Activated CD4-positive, alpha-beta T cell treated with anti-CD3 and anti-CD28 coated beads for 36 hours (primary cell): ENCODE measurements at regions not wholly inside any gene's neighbourhood (a gene's known extent, or its start where the extent isn't known, plus 50 kb on each side); places are given as distances from the start of the nearest gene placed in this dataset.

Experiments
- ATAC-seq: fragments of 200-7000 bp; cut with Tn5 transposase; one replicate; pipeline ENCODE4 v1.10.0; 2021; ENCODE audit warnings: mild to moderate bottlenecking, moderate library complexity
- CTCF ChIA-PET: fragments of 350-600 bp; sonication (Branson Sonifier 250); formaldehyde crosslinking; loops from one replicate; lab custom pipeline; 2021; ENCODE audit warnings: antibody characterized with exemption; lab: Charles Lee
- POLR2A ChIA-PET: fragments of 350-600 bp; sonication (Branson Sonifier 250); formaldehyde crosslinking; loops from one replicate; lab custom pipeline; 2021; ENCODE audit warnings: antibody characterized with exemption, inconsistent platforms; lab: Charles Lee
- DNase-seq: peaks from one replicate; pipeline ENCODE4 v3.0.0-alpha.2; 2020
- H3K27ac Mint-ChIP-seq: one replicate; pipeline ENCODE4 v1.8.0; 2021; ENCODE audit warnings: mixed read lengths
- H3K27me3 Mint-ChIP-seq: one replicate; pipeline ENCODE4 v1.8.0; 2021; ENCODE audit warnings: mixed read lengths
- H3K36me3 Mint-ChIP-seq: one replicate; pipeline ENCODE4 v1.8.0; 2021; ENCODE audit warnings: low read depth, mixed read lengths
- H3K4me1 Mint-ChIP-seq: one replicate; pipeline ENCODE4 v1.8.0; 2021; ENCODE audit warnings: mixed read lengths
- H3K4me3 Mint-ChIP-seq: one replicate; pipeline ENCODE4 v1.8.0; 2021; ENCODE audit warnings: mild to moderate bottlenecking, moderate library complexity, mixed read lengths
- H3K9me3 Mint-ChIP-seq: one replicate; pipeline ENCODE4 v1.8.0; 2021; ENCODE audit warnings: low read depth, mixed read lengths
- intact Hi-C, 2 experiments: fragments of 100-400 bp; cut with DNase I in 1 of 2; cut with micrococcal nuclease in 1 of 2; formaldehyde crosslinking; loops; one replicate each; pipeline versions ENCODE4 v1.14.2 to v1.15.1; 2022 to 2024; cut with DNase I, micrococcal nuclease

DNA sequence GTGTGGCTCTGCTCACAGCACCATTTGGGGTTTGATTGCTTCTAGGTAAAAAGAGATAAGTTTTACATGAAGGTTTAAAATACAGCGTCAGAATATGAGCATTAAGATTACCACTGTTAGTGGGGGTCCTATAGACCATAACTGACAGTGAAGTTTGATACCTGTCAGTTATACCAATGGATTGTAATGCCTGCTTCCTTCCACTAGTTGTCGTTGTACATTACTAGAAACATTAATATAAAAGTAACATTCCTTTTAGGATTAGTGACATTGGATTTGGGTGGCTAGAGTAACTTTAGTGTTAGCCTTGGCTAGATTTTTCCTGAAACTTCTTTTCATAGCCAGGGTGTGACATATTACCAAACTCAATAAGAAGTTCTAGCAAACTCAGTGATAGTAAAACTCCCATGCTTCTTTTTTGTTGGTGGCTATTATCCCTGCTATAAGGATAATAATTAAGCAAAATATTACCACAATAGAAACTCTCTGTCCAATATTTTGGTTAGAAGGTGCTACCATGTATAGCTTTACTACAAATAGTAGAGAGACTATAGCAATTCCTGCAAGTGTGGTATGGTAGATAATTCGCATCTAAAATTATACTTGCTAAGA, 57.1 kb downstream of the FAM181B start:
- intact Hi-C loops = no loop called here
- no peaks in the 10 kb centered on the region for H3K9me3 Mint-ChIP-seq
- CTCF ChIA-PET = interaction anchor here (1.4 to 1.7 kb wide), 2 partner anchors 21 to 25 kb away, joined by 4 to 7 read pairs; no protein-coding TSS in a partner anchor
- no peaks in the 10 kb centered on the region for H3K4me1 Mint-ChIP-seq
- H3K27ac Mint-ChIP-seq = no peak overlapping the region
- no peak overlapping the region for H3K4me3 Mint-ChIP-seq
- ATAC-seq (no peak), DNase-seq (no peak)
- no peaks in the 10 kb centered on the region for H3K36me3 Mint-ChIP-seq
- peaks cover 10% of the 10 kb centered on the region for H3K27me3 Mint-ChIP-seq
- POLR2A ChIA-PET = no interaction called here

DNA sequence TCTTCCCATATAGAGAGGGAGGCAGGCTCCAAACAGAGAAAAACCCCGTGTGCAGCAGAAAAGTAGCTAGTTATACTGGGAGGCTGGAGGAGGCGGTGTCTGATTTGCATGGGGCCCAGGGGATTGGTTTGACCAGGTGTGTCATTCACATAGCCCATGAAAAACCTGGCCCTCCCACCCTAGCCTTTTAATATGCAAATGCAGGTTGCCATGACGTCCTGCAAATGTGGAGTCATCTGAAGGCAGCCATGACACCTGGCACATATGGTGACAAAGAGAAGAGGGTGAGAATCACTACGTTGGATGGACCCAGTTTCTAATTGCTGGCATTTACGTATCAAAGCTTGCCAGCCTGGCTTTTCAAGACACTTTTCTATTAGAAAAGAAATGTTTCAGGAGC, 57.8 kb downstream of the FAM181B start:
- no peaks in the 10 kb centered on the region for H3K36me3 Mint-ChIP-seq
- H3K27ac Mint-ChIP-seq = no peak overlapping the region
- H3K9me3 Mint-ChIP-seq = no peaks in the 10 kb centered on the region
- POLR2A ChIA-PET = no interaction called here
- CTCF ChIA-PET = interaction anchor here (0.6 to 1.7 kb wide), 4 partner anchors 13 to 26 kb away, joined by 3 to 4 read pairs (median 4); no protein-coding TSS in a partner anchor
- H3K4me3 Mint-ChIP-seq = no peak overlapping the region
- ATAC-seq (no peak), DNase-seq (no peak)
- no peaks in the 10 kb centered on the region for H3K4me1 Mint-ChIP-seq
- peaks cover 10% of the 10 kb centered on the region for H3K27me3 Mint-ChIP-seq
- intact Hi-C loops = no loop called here

DNA sequence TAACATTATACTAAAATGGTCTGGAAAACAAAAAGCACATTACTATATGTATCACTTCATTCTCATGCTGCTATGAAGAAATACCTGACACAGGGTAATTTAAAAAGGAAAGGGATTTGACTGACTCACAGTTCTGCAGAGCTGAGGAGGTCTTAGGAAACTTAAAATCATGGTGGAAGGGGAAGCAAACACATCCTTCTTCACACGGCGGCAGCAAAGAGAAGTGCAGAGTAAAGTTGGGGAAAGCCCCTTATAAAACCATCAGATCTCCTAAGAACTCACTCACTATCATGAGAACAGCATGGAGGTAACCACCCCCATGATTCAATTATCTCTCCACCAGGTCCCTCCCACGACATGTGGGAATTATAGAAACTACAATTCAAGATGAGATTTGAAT, 60.0 kb downstream of the FAM181B start:
- ChIA-PET POLR2A (no interaction called here), CTCF (interaction anchor here (0.6 to 1.2 kb wide), 3 partner anchors 9 to 177 kb away, joined by 3 read pairs; no protein-coding TSS in a partner anchor)
- Mint-ChIP-seq H3K9me3 (no peaks in the 10 kb centered on the region), H3K4me1 (no peaks in the 10 kb centered on the region), H3K36me3 (no peaks in the 10 kb centered on the region), H3K4me3 (no peak overlapping the region), H3K27ac (no peak overlapping the region), H3K27me3 (peaks cover 13% of the 10 kb centered on the region)
- DNase-seq = no peak
- intact Hi-C loops = no loop called here
- ATAC-seq = no peak

DNA sequence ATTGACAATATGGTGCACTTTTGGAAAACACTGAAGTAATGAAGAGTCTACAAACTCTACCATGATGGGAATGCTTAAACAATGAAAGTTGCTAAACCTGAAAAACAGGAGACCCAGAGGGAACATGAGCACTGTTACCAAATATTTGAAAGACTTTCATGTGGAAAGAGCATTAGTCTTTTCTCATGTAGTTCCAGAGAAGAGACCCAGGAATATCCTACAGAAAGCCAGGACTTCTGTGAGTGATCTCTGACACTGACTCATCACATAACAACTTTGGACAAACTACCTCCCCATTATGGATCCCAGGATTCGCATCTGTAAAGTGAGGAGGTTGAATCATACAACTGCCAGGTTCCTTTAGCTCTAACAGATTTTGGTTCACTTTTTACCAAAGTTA, 62.2 kb downstream of the FAM181B start:
- H3K27me3 Mint-ChIP-seq = peaks cover 13% of the 10 kb centered on the region
- intact Hi-C loops = no loop called here
- H3K4me1 Mint-ChIP-seq = no peaks in the 10 kb centered on the region
- DNase-seq (no peak), ATAC-seq (no peak)
- no peaks in the 10 kb centered on the region for H3K36me3 Mint-ChIP-seq
- CTCF ChIA-PET = no interaction called here
- POLR2A ChIA-PET = no interaction called here
- no peaks in the 10 kb centered on the region for H3K9me3 Mint-ChIP-seq
- H3K4me3 Mint-ChIP-seq = no peak overlapping the region
- H3K27ac Mint-ChIP-seq = no peak overlapping the region

DNA sequence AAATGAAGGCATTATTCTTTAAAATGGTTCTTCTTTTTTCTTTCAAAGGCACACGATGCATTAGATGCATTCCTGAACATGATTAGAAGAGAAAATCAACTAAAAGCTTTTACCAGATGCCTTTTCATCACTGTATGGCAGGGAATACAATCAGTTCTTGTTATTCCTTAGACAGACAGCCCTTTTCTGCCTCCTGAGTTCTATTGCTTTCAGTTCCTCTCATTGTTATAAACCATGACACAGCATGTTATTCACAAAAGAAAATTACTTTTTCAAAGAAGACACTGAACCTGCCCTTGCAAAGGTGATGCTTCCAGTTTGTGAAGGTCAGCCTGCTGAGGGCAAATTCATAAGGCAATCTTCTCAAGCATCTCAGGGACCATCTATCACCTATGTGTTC, 70.1 kb downstream of the FAM181B start:
- DNase-seq (no peak), ATAC-seq (no peak)
- peaks cover 3% of the 10 kb centered on the region for H3K27me3 Mint-ChIP-seq
- H3K4me3 Mint-ChIP-seq = no peak overlapping the region
- no peaks in the 10 kb centered on the region for H3K4me1 Mint-ChIP-seq
- no peaks in the 10 kb centered on the region for H3K36me3 Mint-ChIP-seq
- no peak overlapping the region for H3K27ac Mint-ChIP-seq
- POLR2A ChIA-PET = no interaction called here
- CTCF ChIA-PET = no interaction called here
- intact Hi-C loops = no loop called here
- H3K9me3 Mint-ChIP-seq = no peaks in the 10 kb centered on the region

DNA sequence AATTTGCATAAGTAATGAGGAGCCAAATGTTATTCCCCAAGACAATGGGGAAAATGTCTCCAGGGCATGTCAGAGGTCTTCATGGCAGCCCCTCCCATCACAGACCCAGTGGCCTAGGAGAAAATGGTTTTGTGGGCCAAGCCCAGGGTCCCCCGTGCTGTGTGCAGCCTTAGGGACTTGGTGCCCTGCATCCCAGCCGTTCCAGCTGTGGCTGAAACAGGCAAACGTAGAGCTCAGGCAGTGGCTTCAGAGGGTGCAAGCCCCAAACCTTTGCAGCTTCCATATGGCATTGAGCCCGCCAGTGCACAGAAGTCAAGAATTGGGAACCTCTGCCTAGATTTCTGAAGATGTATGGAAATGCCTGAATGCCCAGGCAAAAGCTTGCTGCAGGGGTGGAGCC, 79.9 kb downstream of the FAM181B start:
- Mint-ChIP-seq H3K27me3 (peaks cover 22% of the 10 kb centered on the region), H3K4me3 (no peak overlapping the region), H3K4me1 (no peaks in the 10 kb centered on the region), H3K27ac (no peak overlapping the region), H3K9me3 (no peaks in the 10 kb centered on the region), H3K36me3 (no peaks in the 10 kb centered on the region)
- ATAC-seq (no peak), DNase-seq (no peak)
- intact Hi-C loops = no loop called here
- ChIA-PET CTCF (no interaction called here), POLR2A (interaction anchor here (0.6 kb wide), 2 partner anchors 147 to 1120 kb away, joined by 3 read pairs; no protein-coding TSS in a partner anchor)

DNA sequence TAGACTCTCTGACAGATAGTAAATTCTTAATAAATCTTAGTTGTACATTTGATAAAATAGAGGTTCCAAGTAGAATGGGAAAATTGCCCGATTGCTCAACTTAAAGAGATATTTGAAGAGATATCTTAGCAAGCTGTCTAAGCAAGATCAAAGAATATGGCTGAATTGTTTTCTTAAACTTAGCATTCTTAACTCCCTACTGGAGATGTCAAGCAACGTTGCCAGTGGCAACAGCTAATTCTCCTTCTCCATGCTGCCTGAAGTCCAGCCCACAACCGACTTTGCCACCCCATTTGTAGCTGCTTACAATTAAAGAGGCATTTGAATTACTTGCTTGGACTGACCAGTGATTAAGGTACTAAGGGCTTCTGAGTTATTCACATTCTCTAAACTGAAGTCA, 94.4 kb downstream of the FAM181B start:
- peaks cover 20% of the 10 kb centered on the region for H3K27me3 Mint-ChIP-seq
- no peak overlapping the region for H3K27ac Mint-ChIP-seq
- no peak overlapping the region for H3K4me3 Mint-ChIP-seq
- no peaks in the 10 kb centered on the region for H3K4me1 Mint-ChIP-seq
- CTCF ChIA-PET = no interaction called here
- no peaks in the 10 kb centered on the region for H3K9me3 Mint-ChIP-seq
- intact Hi-C loops = no loop called here
- ATAC-seq (no peak), DNase-seq (no peak)
- H3K36me3 Mint-ChIP-seq = no peaks in the 10 kb centered on the region
- POLR2A ChIA-PET = no interaction called here

DNA sequence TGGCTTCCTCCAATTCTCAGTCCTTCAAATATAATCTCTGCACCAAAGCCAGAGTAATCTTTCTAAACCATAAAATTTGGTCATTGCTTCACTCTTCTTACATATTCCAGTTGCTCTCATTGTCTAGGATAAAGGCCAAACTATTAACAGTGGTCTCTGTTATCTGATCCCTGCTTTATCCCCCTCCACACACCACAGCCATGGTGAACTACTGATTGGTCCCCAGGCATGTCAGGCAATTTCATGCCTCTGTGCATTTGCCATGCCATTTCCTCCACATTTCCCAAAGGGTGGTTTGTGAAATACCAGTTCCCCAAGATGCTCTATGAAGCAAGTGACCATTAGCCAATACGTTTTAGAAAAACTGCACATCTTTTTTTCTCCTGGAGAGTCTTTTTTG, 97.0 kb downstream of the FAM181B start:
- CTCF ChIA-PET = no interaction called here
- Mint-ChIP-seq H3K4me3 (no peak overlapping the region), H3K36me3 (no peaks in the 10 kb centered on the region), H3K27me3 (peaks cover 14% of the 10 kb centered on the region), H3K4me1 (peaks cover 3% of the 10 kb centered on the region), H3K9me3 (no peaks in the 10 kb centered on the region), H3K27ac (no peak overlapping the region)
- intact Hi-C loops = no loop called here
- POLR2A ChIA-PET = no interaction called here
- no peak for ATAC-seq
- no peak for DNase-seq

DNA sequence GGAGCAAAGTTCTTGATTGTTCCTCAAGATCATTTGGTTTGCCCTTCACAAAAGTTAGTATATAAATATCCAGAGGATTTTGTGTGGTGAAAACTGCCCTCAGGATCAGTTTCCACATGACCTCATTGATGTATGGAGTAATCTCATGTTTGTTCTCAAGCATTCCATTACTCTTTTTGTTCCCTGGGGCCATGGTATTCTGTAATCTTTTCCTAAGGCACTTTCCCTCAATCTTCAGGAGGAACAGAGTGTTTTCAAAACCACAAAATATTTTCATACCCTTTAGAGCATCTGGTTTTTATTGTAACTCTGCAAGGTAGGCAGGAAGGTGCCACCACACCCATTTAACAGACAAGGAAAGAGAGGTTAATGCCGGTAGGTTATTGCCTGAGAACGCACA, 99.6 kb downstream of the FAM181B start:
- ChIA-PET CTCF (no interaction called here), POLR2A (no interaction called here)
- Mint-ChIP-seq H3K4me1 (peaks cover 3% of the 10 kb centered on the region), H3K9me3 (no peaks in the 10 kb centered on the region), H3K27ac (no peak overlapping the region), H3K27me3 (peaks cover 14% of the 10 kb centered on the region), H3K4me3 (no peak overlapping the region), H3K36me3 (no peaks in the 10 kb centered on the region)
- no peak for ATAC-seq
- DNase-seq = no peak
- intact Hi-C loops = no loop called here

DNA sequence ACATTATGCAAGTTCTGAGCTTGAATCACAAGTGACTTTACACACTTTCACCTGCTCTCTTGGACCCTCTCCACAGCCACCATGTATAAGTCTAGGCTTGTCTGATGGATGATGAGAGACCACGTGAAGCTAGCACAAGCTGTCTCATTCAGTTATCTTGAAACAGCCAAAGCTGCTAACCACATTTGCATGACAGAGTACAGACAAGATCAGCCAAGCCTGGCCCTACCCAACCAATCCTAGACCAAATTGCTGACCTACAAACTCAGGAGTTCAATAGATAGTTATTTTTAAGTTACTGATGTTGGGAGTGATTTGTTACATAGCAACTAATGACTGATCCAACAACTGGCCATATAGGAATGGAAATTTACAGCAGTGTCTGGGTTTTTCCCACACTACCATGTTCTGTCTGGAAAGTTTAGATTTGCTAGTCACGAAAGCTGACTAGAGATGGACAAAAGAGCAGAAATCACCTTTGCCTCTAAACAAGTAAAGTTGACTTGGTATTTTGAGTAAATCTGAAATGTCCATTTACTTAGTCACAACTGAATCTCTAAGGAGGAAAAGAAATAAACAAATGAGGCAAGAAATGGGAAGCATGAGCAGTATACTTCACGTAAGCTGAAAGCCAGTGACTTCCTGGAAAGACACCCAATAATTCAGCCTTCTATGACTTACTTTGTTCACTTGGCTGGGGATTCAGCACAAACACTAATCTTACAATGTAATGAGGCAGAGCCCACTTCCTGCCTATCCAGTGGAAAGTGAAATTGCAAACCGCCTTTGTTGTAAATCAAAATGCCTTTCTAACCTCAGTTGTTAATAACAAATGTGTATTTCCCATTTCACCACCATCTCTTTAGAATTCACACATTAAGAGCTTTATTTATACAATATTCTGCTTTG, 101.7 kb downstream of the FAM181B start:
- ATAC-seq (peak; percentile 55), DNase-seq (no peak)
- Mint-ChIP-seq H3K27ac (no peak overlapping the region), H3K36me3 (no peaks in the 10 kb centered on the region), H3K27me3 (peaks cover 5% of the 10 kb centered on the region), H3K4me3 (no peak overlapping the region), H3K4me1 (peaks cover 3% of the 10 kb centered on the region), H3K9me3 (peaks cover 5% of the 10 kb centered on the region)
- ChIA-PET POLR2A (no interaction called here), CTCF (no interaction called here)
- intact Hi-C loops = no loop called here

DNA sequence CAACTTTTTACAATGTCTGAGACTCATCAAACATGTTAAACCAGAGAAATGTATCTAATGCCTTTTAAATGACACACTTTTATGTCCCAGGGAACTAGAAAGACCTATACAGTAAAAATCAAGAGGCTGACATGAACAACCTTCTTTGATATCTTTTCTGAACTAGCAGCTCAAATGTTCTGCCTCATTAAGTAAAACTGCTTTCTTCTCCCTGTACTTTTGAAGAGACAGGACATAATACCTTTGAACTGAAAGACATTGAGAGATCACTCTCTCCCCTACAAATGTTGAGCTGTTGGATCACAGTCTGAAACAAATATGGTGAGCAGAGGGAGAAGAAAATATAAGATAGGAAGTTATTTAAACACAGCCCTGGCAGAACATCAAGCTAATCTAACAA, 123.0 kb downstream of the FAM181B start:
- Mint-ChIP-seq H3K36me3 (no peaks in the 10 kb centered on the region), H3K27ac (no peak overlapping the region), H3K27me3 (peaks cover 2% of the 10 kb centered on the region), H3K4me3 (no peak overlapping the region), H3K9me3 (no peaks in the 10 kb centered on the region), H3K4me1 (no peaks in the 10 kb centered on the region)
- DNase-seq = no peak
- intact Hi-C loops = no loop called here
- POLR2A ChIA-PET = no interaction called here
- CTCF ChIA-PET = no interaction called here
- no peak for ATAC-seq

DNA sequence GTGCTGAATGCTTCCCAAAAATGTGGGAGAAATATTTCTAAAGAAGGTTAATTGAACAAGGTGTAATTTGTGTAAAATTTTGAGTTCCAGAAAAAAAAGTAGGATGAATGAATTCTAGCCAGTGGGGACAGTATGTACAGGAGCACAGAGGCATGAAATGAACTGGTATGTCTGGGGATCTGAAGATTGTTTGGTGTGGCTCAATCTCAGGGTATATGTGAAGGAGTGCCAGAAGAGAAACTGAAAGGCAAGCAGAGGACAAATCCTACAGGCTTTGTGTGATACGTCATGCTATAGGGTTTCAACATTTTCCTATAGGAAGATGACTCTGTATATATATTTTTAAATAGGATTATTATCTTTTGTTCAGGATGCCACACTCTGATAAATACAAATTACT, 126.9 kb downstream of the FAM181B start:
- H3K4me1 Mint-ChIP-seq = no peaks in the 10 kb centered on the region
- H3K9me3 Mint-ChIP-seq = no peaks in the 10 kb centered on the region
- no peak overlapping the region for H3K4me3 Mint-ChIP-seq
- H3K36me3 Mint-ChIP-seq = no peaks in the 10 kb centered on the region
- ChIA-PET POLR2A (no interaction called here), CTCF (no interaction called here)
- intact Hi-C loops = no loop called here
- no peak for DNase-seq
- peaks cover 2% of the 10 kb centered on the region for H3K27me3 Mint-ChIP-seq
- ATAC-seq = no peak
- H3K27ac Mint-ChIP-seq = no peak overlapping the region
